ENCODE measurements at regions not wholly inside any gene's neighbourhood (a gene's known extent, or its start where the extent isn't known, plus 50 kb on each side); places are given as distances from the start of the nearest gene placed in this dataset.

DNA sequence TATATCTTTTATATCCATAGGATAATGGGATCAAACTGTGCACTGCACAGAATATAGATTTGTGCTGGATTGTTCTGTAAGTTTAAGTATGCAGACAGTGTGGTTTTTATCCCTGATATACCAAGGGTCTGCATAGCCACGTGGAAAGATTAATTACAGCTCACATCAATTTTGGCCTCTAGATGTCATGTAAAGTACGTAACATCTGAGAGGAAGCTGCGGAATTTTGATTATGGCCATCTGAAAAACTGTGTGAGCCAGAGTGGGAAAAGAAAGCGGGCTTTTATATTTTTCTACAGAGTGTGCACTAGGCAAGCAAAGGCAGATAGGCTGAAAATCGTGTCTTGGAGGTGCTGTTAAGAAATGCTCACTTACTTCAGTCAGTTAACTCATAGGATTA is 562.7 kb downstream of the GBE1 start:
- TF ChIP-seq, protein P1, sequence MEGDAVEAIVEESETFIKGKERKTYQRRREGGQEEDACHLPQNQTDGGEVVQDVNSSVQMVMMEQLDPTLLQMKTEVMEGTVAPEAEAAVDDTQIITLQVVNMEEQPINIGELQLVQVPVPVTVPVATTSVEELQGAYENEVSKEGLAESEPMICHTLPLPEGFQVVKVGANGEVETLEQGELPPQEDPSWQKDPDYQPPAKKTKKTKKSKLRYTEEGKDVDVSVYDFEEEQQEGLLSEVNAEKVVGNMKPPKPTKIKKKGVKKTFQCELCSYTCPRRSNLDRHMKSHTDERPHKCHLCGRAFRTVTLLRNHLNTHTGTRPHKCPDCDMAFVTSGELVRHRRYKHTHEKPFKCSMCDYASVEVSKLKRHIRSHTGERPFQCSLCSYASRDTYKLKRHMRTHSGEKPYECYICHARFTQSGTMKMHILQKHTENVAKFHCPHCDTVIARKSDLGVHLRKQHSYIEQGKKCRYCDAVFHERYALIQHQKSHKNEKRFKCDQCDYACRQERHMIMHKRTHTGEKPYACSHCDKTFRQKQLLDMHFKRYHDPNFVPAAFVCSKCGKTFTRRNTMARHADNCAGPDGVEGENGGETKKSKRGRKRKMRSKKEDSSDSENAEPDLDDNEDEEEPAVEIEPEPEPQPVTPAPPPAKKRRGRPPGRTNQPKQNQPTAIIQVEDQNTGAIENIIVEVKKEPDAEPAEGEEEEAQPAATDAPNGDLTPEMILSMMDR (IDR thresholded peaks at IDR 0.05), result no peak
- no peak for TF ChIP-seq POLR2A (IDR thresholded peaks at IDR 0.05)

All from esophagus squamous epithelium (tissue), 4 donors.